ENCODE measurements at regions not wholly inside any gene's neighbourhood (a gene's known extent, or its start where the extent isn't known, plus 50 kb on each side); places are given as distances from the start of the nearest gene placed in this dataset.

- Histone ChIP-seq H3K4me3 (replicated peaks in 1 of 4; ENCODE audit: control extremely low read depth in 1 of 4, insufficient read depth in 1 of 4, low read depth in 3 of 4, low read length in 4 of 4) (no peak overlapping the region), H3K27ac (ENCODE audit: insufficient read depth, low read length) (no peak overlapping the region), H3K4me2 (ENCODE audit: extremely low read depth, insufficient read depth, low read length) (no peak overlapping the region), H2AFZ (ENCODE audit: low read length) (no peak overlapping the region), H3K36me3 (ENCODE audit: control insufficient read depth, insufficient read depth, low read length) (no peaks in the 10 kb centered on the region), H3K4me1 (ENCODE audit: control insufficient read depth, extremely low read depth, insufficient read depth, low read length) (no peaks in the 10 kb centered on the region), H3K9me3 (ENCODE audit: control insufficient read depth, insufficient read depth, low read depth, low read length) (no peaks in the 10 kb centered on the region), H3K9ac (ENCODE audit: insufficient read depth, low read length) (no peak overlapping the region), H3K27me3 (ENCODE audit: control insufficient read depth, insufficient read depth, low read length) (no peaks in the 10 kb centered on the region), H4K20me1 (ENCODE audit: control insufficient read depth, extremely low read depth, insufficient read depth, low read length) (no peaks in the 10 kb centered on the region), H3K79me2 (ENCODE audit: control insufficient read depth, insufficient read depth, low read length) (no peaks in the 10 kb centered on the region)
- DNase-seq (ENCODE audit: low read depth in 2 of 2): peak in 1 of 2 donors; percentile 7
- TF ChIP-seq CTCF (conservative IDR thresholded peaks at IDR 0.05 in 1 of 2, IDR thresholded peaks at IDR 0.05 in 1 of 2; ENCODE audit: low read depth in 1 of 2, low read length in 2 of 2) (no peak), EZH2 (IDR thresholded peaks at IDR 0.05; ENCODE audit: low read length, missing control alignments) (no peak)
These were observed 73.2 kb upstream of the DSC1 start for GRCh38 chr18:31235856-31236255.

- no peaks in the 10 kb centered on the region for H3K36me3 ChIP-seq (ENCODE audit: control insufficient read depth, insufficient read depth, low read length)
- no peak overlapping the region for H3K4me3 ChIP-seq (replicated peaks in 1 of 4; ENCODE audit: control extremely low read depth in 1 of 4, insufficient read depth in 1 of 4, low read depth in 3 of 4, low read length in 4 of 4)
- TF ChIP-seq EZH2 (IDR thresholded peaks at IDR 0.05; ENCODE audit: low read length, missing control alignments) (no peak), CTCF (conservative IDR thresholded peaks at IDR 0.05 in 1 of 2, IDR thresholded peaks at IDR 0.05 in 1 of 2; ENCODE audit: low read depth in 1 of 2, low read length in 2 of 2) (no peak)
- H3K79me2 ChIP-seq (ENCODE audit: control insufficient read depth, insufficient read depth, low read length): no peaks in the 10 kb centered on the region
- no peak overlapping the region for H3K9ac ChIP-seq (ENCODE audit: insufficient read depth, low read length)
- H3K27ac ChIP-seq (ENCODE audit: insufficient read depth, low read length): no peak overlapping the region
- no peaks in the 10 kb centered on the region for H3K27me3 ChIP-seq (ENCODE audit: control insufficient read depth, insufficient read depth, low read length)
- H3K4me1 ChIP-seq (ENCODE audit: control insufficient read depth, extremely low read depth, insufficient read depth, low read length): no peaks in the 10 kb centered on the region
- H4K20me1 ChIP-seq (ENCODE audit: control insufficient read depth, extremely low read depth, insufficient read depth, low read length): no peaks in the 10 kb centered on the region
- no peak overlapping the region for H3K4me2 ChIP-seq (ENCODE audit: extremely low read depth, insufficient read depth, low read length)
- no peak overlapping the region for H2AFZ ChIP-seq (ENCODE audit: low read length)
- no peaks in the 10 kb centered on the region for H3K9me3 ChIP-seq (ENCODE audit: control insufficient read depth, insufficient read depth, low read depth, low read length)
- no peak for DNase-seq (ENCODE audit: low read depth in 2 of 2)
These were observed 74.5 kb upstream of the DSC1 start for GRCh38 chr18:31237142-31237541.

GRCh38 chr18:31241425-31241824 is 76.5 kb upstream of the DSG1 start:
- no peak overlapping the region for H3K27ac ChIP-seq (ENCODE audit: insufficient read depth, low read length)
- H4K20me1 ChIP-seq (ENCODE audit: control insufficient read depth, extremely low read depth, insufficient read depth, low read length): no peaks in the 10 kb centered on the region
- no peaks in the 10 kb centered on the region for H3K4me1 ChIP-seq (ENCODE audit: control insufficient read depth, extremely low read depth, insufficient read depth, low read length)
- no peak overlapping the region for H3K4me3 ChIP-seq (replicated peaks in 1 of 4; ENCODE audit: control extremely low read depth in 1 of 4, insufficient read depth in 1 of 4, low read depth in 3 of 4, low read length in 4 of 4)
- H3K27me3 ChIP-seq (ENCODE audit: control insufficient read depth, insufficient read depth, low read length): no peaks in the 10 kb centered on the region
- H3K9me3 ChIP-seq (ENCODE audit: control insufficient read depth, insufficient read depth, low read depth, low read length): no peaks in the 10 kb centered on the region
- TF ChIP-seq EZH2 (IDR thresholded peaks at IDR 0.05; ENCODE audit: low read length, missing control alignments): no peak
- no peak for TF ChIP-seq CTCF (conservative IDR thresholded peaks at IDR 0.05 in 1 of 2, IDR thresholded peaks at IDR 0.05 in 1 of 2; ENCODE audit: low read depth in 1 of 2, low read length in 2 of 2)
- H3K79me2 ChIP-seq (ENCODE audit: control insufficient read depth, insufficient read depth, low read length): no peaks in the 10 kb centered on the region
- no peak overlapping the region for H2AFZ ChIP-seq (ENCODE audit: low read length)
- H3K4me2 ChIP-seq (ENCODE audit: extremely low read depth, insufficient read depth, low read length): no peak overlapping the region
- H3K36me3 ChIP-seq (ENCODE audit: control insufficient read depth, insufficient read depth, low read length): no peaks in the 10 kb centered on the region
- no peak overlapping the region for H3K9ac ChIP-seq (ENCODE audit: insufficient read depth, low read length)
- DNase-seq (ENCODE audit: low read depth in 2 of 2): no peak
